ENCODE measurements at regions not wholly inside any gene's neighbourhood (a gene's known extent, or its start where the extent isn't known, plus 50 kb on each side); places are given as distances from the start of the nearest gene placed in this dataset.
"Not testable (repeated sequence)": the region's sequence is repeated elsewhere in the genome, so short reads cannot be mapped to it uniquely, and the experiment has no call there.

GRCh38 chr13:47892374-47892773 lies 108.7 kb downstream of the SUCLA2 start:
- H3K4me1 Mint-ChIP-seq (ENCODE audit: low read depth) = peaks cover 17% of the 10 kb centered on the region
- H3K9me3 Mint-ChIP-seq = no peaks in the 10 kb centered on the region
- H3K27me3 Mint-ChIP-seq (ENCODE audit: insufficient read depth) = no peaks in the 10 kb centered on the region
- no peak overlapping the region for H3K27ac Mint-ChIP-seq
- H3K36me3 Mint-ChIP-seq (ENCODE audit: low read depth) = peaks cover 3% of the 10 kb centered on the region
- DNase-seq (ENCODE audit: low spot score) = no peak
- H3K4me3 Mint-ChIP-seq = no peak overlapping the region
- intact Hi-C loops (cut with micrococcal nuclease) = no loop called here

DNA sequence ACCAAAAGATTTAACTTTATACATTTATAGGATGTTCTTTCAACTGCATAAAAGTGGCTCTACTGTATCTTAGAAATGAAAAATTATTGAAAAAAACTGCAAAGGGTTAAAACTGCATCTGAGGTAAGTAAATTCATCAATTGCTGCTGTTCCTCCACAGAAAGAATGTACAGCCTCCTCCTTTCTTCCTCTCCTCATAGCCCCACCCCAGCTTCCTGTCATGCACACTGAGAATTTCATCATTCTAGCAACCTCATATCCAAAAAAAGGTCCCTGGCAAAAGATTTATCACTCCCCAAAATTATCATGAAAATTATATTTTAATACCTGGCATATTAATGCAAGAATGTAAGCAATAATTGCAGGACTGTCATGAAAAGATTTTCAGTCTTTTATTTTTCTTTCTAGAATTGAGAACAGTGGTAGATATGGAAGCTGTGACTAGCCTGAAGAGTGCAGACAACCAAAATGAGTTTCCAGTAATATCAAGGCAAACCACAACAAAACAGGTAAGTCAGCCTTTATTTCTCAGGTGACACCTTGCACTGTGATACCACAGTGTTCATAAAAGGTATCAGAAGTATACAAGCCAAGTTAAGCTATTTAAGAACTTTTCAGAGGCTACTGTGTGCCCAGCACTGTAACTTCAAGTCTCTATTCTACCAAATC lies 110.8 kb downstream of the SUCLA2 start:
- H3K27me3 Mint-ChIP-seq (ENCODE audit: insufficient read depth) = no peaks in the 10 kb centered on the region
- H3K9me3 Mint-ChIP-seq = no peaks in the 10 kb centered on the region
- peak overlapping the region; percentile 0 for H3K4me3 Mint-ChIP-seq
- DNase-seq (ENCODE audit: low spot score) = no peak
- peaks cover 3% of the 10 kb centered on the region for H3K36me3 Mint-ChIP-seq (ENCODE audit: low read depth)
- intact Hi-C loops (cut with micrococcal nuclease) = no loop called here
- H3K4me1 Mint-ChIP-seq (ENCODE audit: low read depth) = peaks cover 38% of the 10 kb centered on the region
- peak overlapping the region; percentile 10 for H3K27ac Mint-ChIP-seq

DNA sequence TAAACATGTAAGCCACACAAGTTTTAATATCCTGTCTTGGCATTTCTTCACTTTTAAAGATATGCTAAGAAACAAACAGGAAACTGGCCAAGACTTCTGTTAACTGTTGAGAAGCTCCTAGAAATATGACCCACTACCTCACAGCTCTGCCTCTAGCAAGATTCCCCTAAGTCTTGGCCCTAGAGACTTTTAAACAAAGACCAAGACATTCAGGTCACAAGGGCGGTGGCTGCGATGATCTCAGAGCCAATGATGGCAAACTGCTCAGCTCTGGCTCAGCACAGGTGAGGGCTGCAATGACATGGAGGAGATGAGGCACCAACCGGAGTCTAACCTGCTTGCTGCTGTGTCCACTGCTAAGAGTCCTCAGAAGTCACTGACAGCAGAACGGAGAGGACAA lies 114.8 kb downstream of the SUCLA2 start:
- H3K4me1 Mint-ChIP-seq (ENCODE audit: low read depth) = peaks cover 38% of the 10 kb centered on the region
- H3K27me3 Mint-ChIP-seq (ENCODE audit: insufficient read depth) = no peaks in the 10 kb centered on the region
- DNase-seq (ENCODE audit: low spot score) = peak; percentile 4
- no peaks in the 10 kb centered on the region for H3K9me3 Mint-ChIP-seq
- peak overlapping the region; percentile 81 for H3K27ac Mint-ChIP-seq
- peaks cover 2% of the 10 kb centered on the region for H3K36me3 Mint-ChIP-seq (ENCODE audit: low read depth)
- intact Hi-C loops (cut with micrococcal nuclease) = no loop called here
- no peak overlapping the region for H3K4me3 Mint-ChIP-seq

DNA sequence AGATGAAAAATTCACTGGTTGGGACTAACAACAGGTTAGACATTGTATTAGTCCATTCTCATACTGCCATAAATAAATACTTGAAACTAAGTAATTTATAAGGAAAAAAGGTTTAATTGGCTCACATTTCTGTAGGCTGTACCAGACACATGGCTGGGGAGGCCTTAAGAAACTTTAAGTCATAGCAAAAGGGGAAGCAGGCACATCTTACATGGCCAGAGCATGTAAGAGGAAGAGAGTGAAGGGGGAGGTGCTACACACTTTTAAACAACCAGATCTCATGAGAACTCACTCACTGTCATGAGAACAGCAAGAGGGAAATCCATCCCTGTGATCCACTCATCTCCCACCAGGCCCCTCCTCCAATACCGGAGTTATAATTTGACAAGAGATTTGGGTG lies 125.9 kb downstream of the SUCLA2 start:
- intact Hi-C loops (cut with micrococcal nuclease) = no loop called here
- DNase-seq (ENCODE audit: low spot score) = no peak
- Mint-ChIP-seq H3K4me3 (no peak overlapping the region), H3K4me1 (ENCODE audit: low read depth) (no peaks in the 10 kb centered on the region), H3K27me3 (ENCODE audit: insufficient read depth) (peaks cover 2% of the 10 kb centered on the region), H3K36me3 (ENCODE audit: low read depth) (no peaks in the 10 kb centered on the region), H3K27ac (no peak overlapping the region), H3K9me3 (peaks cover 31% of the 10 kb centered on the region)

GRCh38 chr13:47873987-47874386 lies 127.1 kb downstream of the SUCLA2 start:
- H3K4me3 Mint-ChIP-seq; intact Hi-C loops (cut with micrococcal nuclease); H3K27me3 Mint-ChIP-seq (ENCODE audit: insufficient read depth); DNase-seq (ENCODE audit: low spot score); H3K4me1 Mint-ChIP-seq (ENCODE audit: low read depth); H3K27ac Mint-ChIP-seq; H3K36me3 Mint-ChIP-seq (ENCODE audit: low read depth): not testable (repeated sequence)
- H3K9me3 Mint-ChIP-seq = peaks cover 31% of the 10 kb centered on the region

- DNase-seq (ENCODE audit: low spot score); H3K27me3 Mint-ChIP-seq (ENCODE audit: insufficient read depth); intact Hi-C loops (cut with micrococcal nuclease); H3K4me1 Mint-ChIP-seq (ENCODE audit: low read depth); H3K27ac Mint-ChIP-seq; H3K36me3 Mint-ChIP-seq (ENCODE audit: low read depth); H3K4me3 Mint-ChIP-seq: not testable (repeated sequence)
- peaks cover 31% of the 10 kb centered on the region for H3K9me3 Mint-ChIP-seq
These were observed 127.8 kb downstream of the SUCLA2 start for GRCh38 chr13:47873319-47873718.

DNA sequence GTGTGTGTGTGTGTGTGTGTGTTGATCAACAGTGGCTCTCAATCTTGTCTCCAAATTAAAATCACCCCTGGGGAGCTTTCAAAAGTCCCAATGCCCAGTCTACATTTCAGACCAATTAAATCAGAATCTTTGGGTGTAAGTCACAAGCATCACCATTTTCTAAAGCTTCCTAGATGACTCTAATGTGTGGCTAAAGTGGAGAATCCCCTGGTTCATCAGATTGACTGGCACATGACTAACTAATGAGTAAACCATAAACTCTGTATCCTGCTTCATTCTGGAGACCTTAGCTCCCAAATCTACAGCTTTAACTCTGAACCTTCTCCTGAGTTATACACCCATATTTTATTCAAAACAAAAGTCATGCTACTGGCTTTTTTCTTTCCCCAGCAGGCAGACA lies 131.3 kb downstream of the SUCLA2 start:
- Mint-ChIP-seq H3K4me3 (no peak overlapping the region), H3K9me3 (peaks cover 23% of the 10 kb centered on the region), H3K36me3 (ENCODE audit: low read depth) (no peaks in the 10 kb centered on the region)

GRCh38 chr13:47865883-47866282 lies 135.2 kb downstream of the SUCLA2 start:
- no peak for DNase-seq (ENCODE audit: low spot score)
- Mint-ChIP-seq H3K27ac (no peak overlapping the region), H3K4me3 (no peak overlapping the region), H3K9me3 (peaks cover 3% of the 10 kb centered on the region), H3K4me1 (ENCODE audit: low read depth) (no peaks in the 10 kb centered on the region), H3K27me3 (ENCODE audit: insufficient read depth) (peaks cover 8% of the 10 kb centered on the region), H3K36me3 (ENCODE audit: low read depth) (no peaks in the 10 kb centered on the region)
- intact Hi-C loops (cut with micrococcal nuclease) = no loop called here

More for the DNA sequence above, 131.3 kb downstream of the SUCLA2 start:
- Mint-ChIP-seq H3K27me3 (ENCODE audit: insufficient read depth) (peaks cover 8% of the 10 kb centered on the region), H3K27ac (no peak overlapping the region), H3K4me1 (ENCODE audit: low read depth) (no peaks in the 10 kb centered on the region)
- DNase-seq (ENCODE audit: low spot score) = no peak
- intact Hi-C loops (cut with micrococcal nuclease) = no loop called here

DNA sequence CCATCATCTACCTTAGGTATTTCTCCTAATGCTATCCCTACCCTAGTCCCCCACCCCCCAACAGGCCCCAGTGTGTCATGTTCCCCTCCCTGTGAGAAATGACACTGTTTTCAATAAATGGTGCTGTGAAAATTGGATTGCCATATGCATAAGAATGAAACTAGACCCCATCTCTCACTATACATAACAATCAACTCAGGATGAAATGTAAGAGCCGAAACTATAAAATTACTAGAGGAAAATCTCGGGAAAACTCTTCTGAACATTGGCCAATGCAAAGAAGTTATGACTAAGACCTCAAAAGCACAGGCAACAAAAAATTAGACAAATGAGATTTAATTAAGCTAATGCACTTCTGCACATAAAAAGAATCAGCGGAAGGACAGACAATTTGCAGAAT lies 138.2 kb downstream of the SUCLA2 start:
- DNase-seq (ENCODE audit: low spot score) = no peak
- Mint-ChIP-seq H3K9me3 (no peaks in the 10 kb centered on the region), H3K4me1 (ENCODE audit: low read depth) (no peaks in the 10 kb centered on the region), H3K27me3 (ENCODE audit: insufficient read depth) (peaks cover 8% of the 10 kb centered on the region), H3K27ac (no peak overlapping the region), H3K4me3 (no peak overlapping the region), H3K36me3 (ENCODE audit: low read depth) (no peaks in the 10 kb centered on the region)
- intact Hi-C loops (cut with micrococcal nuclease) = no loop called here

- no peak overlapping the region for H3K4me3 Mint-ChIP-seq
- H3K36me3 Mint-ChIP-seq (ENCODE audit: low read depth) = no peaks in the 10 kb centered on the region
- intact Hi-C loops (cut with micrococcal nuclease) = no loop called here
- no peak for DNase-seq (ENCODE audit: low spot score)
- no peaks in the 10 kb centered on the region for H3K4me1 Mint-ChIP-seq (ENCODE audit: low read depth)
- H3K27ac Mint-ChIP-seq = no peak overlapping the region
- H3K27me3 Mint-ChIP-seq (ENCODE audit: insufficient read depth) = no peaks in the 10 kb centered on the region
- H3K9me3 Mint-ChIP-seq = no peaks in the 10 kb centered on the region
These were observed 141.9 kb downstream of the SUCLA2 start for GRCh38 chr13:47859165-47859564.

GRCh38 chr13:47858042-47859025 lies 142.7 kb downstream of the SUCLA2 start:
- Mint-ChIP-seq H3K27me3 (ENCODE audit: insufficient read depth) (no peaks in the 10 kb centered on the region), H3K36me3 (ENCODE audit: low read depth) (no peaks in the 10 kb centered on the region), H3K9me3 (no peaks in the 10 kb centered on the region), H3K27ac (no peak overlapping the region), H3K4me3 (no peak overlapping the region), H3K4me1 (ENCODE audit: low read depth) (no peaks in the 10 kb centered on the region)
- no peak for DNase-seq (ENCODE audit: low spot score)
- intact Hi-C loops (cut with micrococcal nuclease) = no loop called here

DNA sequence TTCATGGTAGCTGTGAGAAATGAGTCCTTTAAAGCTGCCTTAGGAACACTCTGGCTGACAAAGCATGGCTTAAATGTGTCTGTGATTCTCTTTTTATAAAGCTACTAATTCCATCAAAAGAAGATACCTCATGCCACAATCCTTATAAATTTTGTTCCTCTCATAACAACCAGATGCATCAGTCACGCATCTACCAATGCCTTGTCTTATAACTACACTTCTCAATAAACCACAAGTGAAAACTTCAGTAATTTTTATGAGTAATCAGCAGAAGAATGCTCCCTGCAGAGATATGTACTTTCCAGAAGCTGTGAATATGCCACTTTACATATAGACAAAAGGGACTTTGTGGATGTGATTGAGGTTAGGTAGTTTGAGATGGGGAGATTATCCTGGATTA lies 147.8 kb downstream of the SUCLA2 start:
- Mint-ChIP-seq H3K4me1 (ENCODE audit: low read depth) (no peaks in the 10 kb centered on the region), H3K9me3 (no peaks in the 10 kb centered on the region), H3K27ac (no peak overlapping the region), H3K27me3 (ENCODE audit: insufficient read depth) (no peaks in the 10 kb centered on the region), H3K36me3 (ENCODE audit: low read depth) (no peaks in the 10 kb centered on the region), H3K4me3 (no peak overlapping the region)
- no peak for DNase-seq (ENCODE audit: low spot score)
- intact Hi-C loops (cut with micrococcal nuclease) = no loop called here

DNA sequence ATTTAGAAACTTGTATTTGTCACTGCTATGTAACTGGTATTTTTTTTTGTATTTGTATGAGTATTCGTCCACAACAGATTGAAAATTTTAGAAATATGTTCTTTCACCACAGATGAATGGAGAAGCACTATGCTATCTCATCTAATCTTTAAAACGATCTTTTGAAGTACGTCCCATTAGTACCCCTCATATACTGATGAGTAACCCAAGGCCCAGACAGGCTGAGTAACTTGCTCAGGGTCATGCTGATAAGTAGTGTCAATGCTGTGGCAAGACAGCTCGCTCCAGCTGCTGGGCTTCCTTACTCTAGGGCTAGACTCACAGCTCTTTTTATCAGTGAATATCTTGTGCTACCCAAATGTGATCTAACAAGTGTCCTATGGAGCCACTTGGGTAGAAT lies 154.2 kb downstream of the SUCLA2 start:
- Mint-ChIP-seq H3K4me1 (ENCODE audit: low read depth) (no peaks in the 10 kb centered on the region), H3K27me3 (ENCODE audit: insufficient read depth) (peaks cover 2% of the 10 kb centered on the region), H3K9me3 (no peaks in the 10 kb centered on the region), H3K36me3 (ENCODE audit: low read depth) (no peaks in the 10 kb centered on the region), H3K27ac (no peak overlapping the region), H3K4me3 (no peak overlapping the region)
- intact Hi-C loops (cut with micrococcal nuclease) = no loop called here
- no peak for DNase-seq (ENCODE audit: low spot score)

All from activated T-helper 1 cell treated with anti-CD3 and anti-CD28 coated beads, Interleukin-12 subunit alpha, Interleukin-12 subunit beta, Interleukin-2, Interleukin-4 antibody, amounts not matched to agents 30 ng/mL and 10 ng/mL and 1 ng/mL, durations not matched to agents 14 hours and 24 hours and 36 hours (primary cell).